K562 (cell line): ENCODE measurements at regions not wholly inside any gene's neighbourhood (a gene's known extent, or its start where the extent isn't known, plus 50 kb on each side); places are given as distances from the start of the nearest gene placed in this dataset.

ENCODE experiments used
- MAFF ChIP-seq: IDR thresholded peaks from 2 replicates; pipeline ENCODE4 v1.6.1; 2012; ENCODE audit warnings: low read length, improper control_type of control experiment
- YY1 ChIP-seq, 3 experiments: IDR thresholded peaks; 2 replicates each; pipeline ENCODE4 v1.6.1; 2011; ENCODE audit warnings: low read length in 2 of 3, mild to moderate bottlenecking in 2 of 3, moderate library complexity in 2 of 3, borderline replicate concordance in 1 of 3, control low read depth in 1 of 3, low read depth in 1 of 3; ENCODE audit not compliant: insufficient read depth in 3 of 3, insufficient replicate concordance in 2 of 3, control insufficient read depth in 1 of 3, insufficient read length in 1 of 3; ENCODE audit errors: extremely low read depth in 1 of 3
- ZEB2 ChIP-seq: fragments of 450-650 bp; IDR thresholded peaks from 2 replicates; pipeline ENCODE4 v1.6.1; 2016
- ZNF24 ChIP-seq: fragments of 450-650 bp; IDR thresholded peaks from 2 replicates; pipeline ENCODE4 v1.6.1; 2016
- TF ChIP-seq, protein P1 (sequence below), 2 experiments: fragments of 450-650 bp; formaldehyde crosslinking in 1 of 2; IDR thresholded peaks; 2 replicates each; pipeline versions ENCODE4 v1.4.0 to v1.6.1; 2014 to 2020; ENCODE audit warnings: mild to moderate bottlenecking in 2 of 2, borderline replicate concordance in 1 of 2, low read depth in 1 of 2
- TF ChIP-seq, protein P2 (sequence below): fragments of 250-450 bp; sonication (Bioruptor Pico); IDR thresholded peaks from 2 replicates; pipeline ENCODE4 v1.8.0; 2022; ENCODE audit warnings: moderate library complexity, mild to moderate bottlenecking, inconsistent platforms
- TF ChIP-seq, protein P3 (sequence below): fragments of 450-650 bp; IDR thresholded peaks from 2 replicates; pipeline ENCODE4 v1.6.1; 2016; ENCODE audit warnings: antibody characterized with exemption
- TF ChIP-seq, protein P4 (sequence below): fragments of 250-450 bp; sonication (Bioruptor Pico); IDR thresholded peaks from 2 replicates; pipeline ENCODE4 v1.5.0; 2020; ENCODE audit warnings: mild to moderate bottlenecking, borderline replicate concordance
- TF ChIP-seq, protein P5 (sequence below): fragments of 450-650 bp; IDR thresholded peaks from 2 replicates; pipeline ENCODE4 v1.6.1; 2017; ENCODE audit warnings: antibody characterized with exemption
- TF ChIP-seq, protein P6 (sequence below): IDR thresholded peaks from 2 replicates; pipeline ENCODE4 v1.6.1; 2011; ENCODE audit not compliant: insufficient read length; ENCODE audit errors: extremely low read depth

DNA sequence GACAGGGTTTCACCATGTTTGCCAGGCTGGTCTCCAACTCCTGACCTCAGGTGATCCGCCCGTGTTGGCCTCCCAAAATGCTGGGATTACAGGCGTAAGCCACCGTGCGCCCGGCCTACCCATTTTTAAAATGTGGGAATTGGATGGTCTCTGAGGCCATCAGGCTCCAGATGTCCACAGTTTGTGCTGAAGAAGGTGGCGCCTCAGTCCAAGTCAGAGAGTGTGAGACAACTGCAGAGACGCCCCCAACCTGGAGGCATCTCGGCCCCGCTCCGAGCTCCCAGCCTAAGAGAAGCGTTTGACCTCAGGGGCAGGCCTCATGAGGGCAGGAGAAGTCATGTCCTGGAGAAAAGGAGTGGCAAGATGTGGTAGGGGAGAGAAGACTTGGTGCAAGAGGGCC, 146.5 kb downstream of the MRM1 start (continued):
- TF ChIP-seq, protein P1, sequence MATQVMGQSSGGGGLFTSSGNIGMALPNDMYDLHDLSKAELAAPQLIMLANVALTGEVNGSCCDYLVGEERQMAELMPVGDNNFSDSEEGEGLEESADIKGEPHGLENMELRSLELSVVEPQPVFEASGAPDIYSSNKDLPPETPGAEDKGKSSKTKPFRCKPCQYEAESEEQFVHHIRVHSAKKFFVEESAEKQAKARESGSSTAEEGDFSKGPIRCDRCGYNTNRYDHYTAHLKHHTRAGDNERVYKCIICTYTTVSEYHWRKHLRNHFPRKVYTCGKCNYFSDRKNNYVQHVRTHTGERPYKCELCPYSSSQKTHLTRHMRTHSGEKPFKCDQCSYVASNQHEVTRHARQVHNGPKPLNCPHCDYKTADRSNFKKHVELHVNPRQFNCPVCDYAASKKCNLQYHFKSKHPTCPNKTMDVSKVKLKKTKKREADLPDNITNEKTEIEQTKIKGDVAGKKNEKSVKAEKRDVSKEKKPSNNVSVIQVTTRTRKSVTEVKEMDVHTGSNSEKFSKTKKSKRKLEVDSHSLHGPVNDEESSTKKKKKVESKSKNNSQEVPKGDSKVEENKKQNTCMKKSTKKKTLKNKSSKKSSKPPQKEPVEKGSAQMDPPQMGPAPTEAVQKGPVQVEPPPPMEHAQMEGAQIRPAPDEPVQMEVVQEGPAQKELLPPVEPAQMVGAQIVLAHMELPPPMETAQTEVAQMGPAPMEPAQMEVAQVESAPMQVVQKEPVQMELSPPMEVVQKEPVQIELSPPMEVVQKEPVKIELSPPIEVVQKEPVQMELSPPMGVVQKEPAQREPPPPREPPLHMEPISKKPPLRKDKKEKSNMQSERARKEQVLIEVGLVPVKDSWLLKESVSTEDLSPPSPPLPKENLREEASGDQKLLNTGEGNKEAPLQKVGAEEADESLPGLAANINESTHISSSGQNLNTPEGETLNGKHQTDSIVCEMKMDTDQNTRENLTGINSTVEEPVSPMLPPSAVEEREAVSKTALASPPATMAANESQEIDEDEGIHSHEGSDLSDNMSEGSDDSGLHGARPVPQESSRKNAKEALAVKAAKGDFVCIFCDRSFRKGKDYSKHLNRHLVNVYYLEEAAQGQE (IDR thresholded peaks at IDR 0.05; ENCODE audit: borderline replicate concordance): no peak
- TF ChIP-seq, protein P1 (CRISPR knock-in tag; IDR thresholded peaks at IDR 0.05; ENCODE audit: low read depth): no peak
- TF ChIP-seq YY1 (IDR thresholded peaks at IDR 0.05; ENCODE audit: borderline replicate concordance in 1 of 3, control insufficient read depth in 1 of 3, extremely low read depth in 1 of 3, insufficient read depth in 3 of 3, insufficient read length in 1 of 3, insufficient replicate concordance in 2 of 3, low read depth in 1 of 3, low read length in 2 of 3) (no peak), MAFF (no peak), ZEB2 (no peak), ZNF24 (no peak)
- TF ChIP-seq, protein P2, sequence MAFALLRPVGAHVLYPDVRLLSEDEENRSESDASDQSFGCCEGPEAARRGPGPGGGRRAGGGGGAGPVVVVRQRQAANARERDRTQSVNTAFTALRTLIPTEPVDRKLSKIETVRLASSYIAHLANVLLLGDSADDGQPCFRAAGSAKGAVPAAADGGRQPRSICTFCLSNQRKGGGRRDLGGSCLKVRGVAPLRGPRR: no peak
- TF ChIP-seq, protein P3, sequence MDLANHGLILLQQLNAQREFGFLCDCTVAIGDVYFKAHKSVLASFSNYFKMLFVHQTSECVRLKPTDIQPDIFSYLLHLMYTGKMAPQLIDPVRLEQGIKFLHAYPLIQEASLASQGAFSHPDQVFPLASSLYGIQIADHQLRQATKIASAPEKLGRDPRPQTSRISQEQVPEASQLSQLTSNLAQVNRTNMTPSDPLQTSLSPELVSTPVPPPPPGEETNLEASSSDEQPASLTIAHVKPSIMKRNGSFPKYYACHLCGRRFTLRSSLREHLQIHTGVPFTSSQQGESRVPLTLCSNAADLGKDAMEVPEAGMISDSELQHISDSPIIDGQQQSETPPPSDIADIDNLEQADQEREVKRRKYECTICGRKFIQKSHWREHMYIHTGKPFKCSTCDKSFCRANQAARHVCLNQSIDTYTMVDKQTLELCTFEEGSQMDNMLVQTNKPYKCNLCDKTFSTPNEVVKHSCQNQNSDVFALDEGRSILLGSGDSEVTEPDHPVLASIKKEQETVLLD: no peak
- TF ChIP-seq, protein P4, sequence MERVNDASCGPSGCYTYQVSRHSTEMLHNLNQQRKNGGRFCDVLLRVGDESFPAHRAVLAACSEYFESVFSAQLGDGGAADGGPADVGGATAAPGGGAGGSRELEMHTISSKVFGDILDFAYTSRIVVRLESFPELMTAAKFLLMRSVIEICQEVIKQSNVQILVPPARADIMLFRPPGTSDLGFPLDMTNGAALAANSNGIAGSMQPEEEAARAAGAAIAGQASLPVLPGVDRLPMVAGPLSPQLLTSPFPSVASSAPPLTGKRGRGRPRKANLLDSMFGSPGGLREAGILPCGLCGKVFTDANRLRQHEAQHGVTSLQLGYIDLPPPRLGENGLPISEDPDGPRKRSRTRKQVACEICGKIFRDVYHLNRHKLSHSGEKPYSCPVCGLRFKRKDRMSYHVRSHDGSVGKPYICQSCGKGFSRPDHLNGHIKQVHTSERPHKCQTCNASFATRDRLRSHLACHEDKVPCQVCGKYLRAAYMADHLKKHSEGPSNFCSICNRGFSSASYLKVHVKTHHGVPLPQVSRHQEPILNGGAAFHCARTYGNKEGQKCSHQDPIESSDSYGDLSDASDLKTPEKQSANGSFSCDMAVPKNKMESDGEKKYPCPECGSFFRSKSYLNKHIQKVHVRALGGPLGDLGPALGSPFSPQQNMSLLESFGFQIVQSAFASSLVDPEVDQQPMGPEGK (CRISPR knock-in tag): no peak
- TF ChIP-seq, protein P5, sequence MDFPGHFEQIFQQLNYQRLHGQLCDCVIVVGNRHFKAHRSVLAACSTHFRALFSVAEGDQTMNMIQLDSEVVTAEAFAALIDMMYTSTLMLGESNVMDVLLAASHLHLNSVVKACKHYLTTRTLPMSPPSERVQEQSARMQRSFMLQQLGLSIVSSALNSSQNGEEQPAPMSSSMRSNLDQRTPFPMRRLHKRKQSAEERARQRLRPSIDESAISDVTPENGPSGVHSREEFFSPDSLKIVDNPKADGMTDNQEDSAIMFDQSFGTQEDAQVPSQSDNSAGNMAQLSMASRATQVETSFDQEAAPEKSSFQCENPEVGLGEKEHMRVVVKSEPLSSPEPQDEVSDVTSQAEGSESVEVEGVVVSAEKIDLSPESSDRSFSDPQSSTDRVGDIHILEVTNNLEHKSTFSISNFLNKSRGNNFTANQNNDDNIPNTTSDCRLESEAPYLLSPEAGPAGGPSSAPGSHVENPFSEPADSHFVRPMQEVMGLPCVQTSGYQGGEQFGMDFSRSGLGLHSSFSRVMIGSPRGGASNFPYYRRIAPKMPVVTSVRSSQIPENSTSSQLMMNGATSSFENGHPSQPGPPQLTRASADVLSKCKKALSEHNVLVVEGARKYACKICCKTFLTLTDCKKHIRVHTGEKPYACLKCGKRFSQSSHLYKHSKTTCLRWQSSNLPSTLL: no peak
- TF ChIP-seq, protein P6, sequence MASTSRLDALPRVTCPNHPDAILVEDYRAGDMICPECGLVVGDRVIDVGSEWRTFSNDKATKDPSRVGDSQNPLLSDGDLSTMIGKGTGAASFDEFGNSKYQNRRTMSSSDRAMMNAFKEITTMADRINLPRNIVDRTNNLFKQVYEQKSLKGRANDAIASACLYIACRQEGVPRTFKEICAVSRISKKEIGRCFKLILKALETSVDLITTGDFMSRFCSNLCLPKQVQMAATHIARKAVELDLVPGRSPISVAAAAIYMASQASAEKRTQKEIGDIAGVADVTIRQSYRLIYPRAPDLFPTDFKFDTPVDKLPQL: no peak
